Suprapubic skin (tissue), 4 donors: ENCODE measurements at regions not wholly inside any gene's neighbourhood (a gene's known extent, or its start where the extent isn't known, plus 50 kb on each side); places are given as distances from the start of the nearest gene placed in this dataset.

Source experiments
- DNase-seq, 2 donors: peaks; one replicate each; pipeline ENCODE4 v3.0.0-alpha.2; 2019; ENCODE audit warnings: low spot score in 2 of 2
- H3K27ac ChIP-seq: fragments of 200-600 bp; sonication (generic); one replicate; pipeline ENCODE4 v1.5.1; 2019
- H3K27me3 ChIP-seq: fragments of 200-600 bp; sonication (generic); one replicate; pipeline ENCODE4 v1.5.1; 2019
- H3K36me3 ChIP-seq: fragments of 200-600 bp; sonication (generic); one replicate; pipeline ENCODE4 v1.5.1; 2019
- H3K4me1 ChIP-seq: fragments of 200-600 bp; sonication (generic); one replicate; pipeline ENCODE4 v1.5.1; 2019
- H3K4me3 ChIP-seq: fragments of 200-600 bp; sonication (generic); one replicate; pipeline ENCODE4 v1.5.1; 2019; ENCODE audit warnings: mild to moderate bottlenecking
- H3K9me3 ChIP-seq: fragments of 200-600 bp; sonication (generic); one replicate; pipeline ENCODE4 v1.5.1; 2019
- CTCF ChIP-seq, 2 donors: fragments of 200-600 bp in 1 of 2; fragments of 450-650 bp in 1 of 2; sonication (generic) in 1 of 2; IDR thresholded peaks; one replicate each; pipeline ENCODE4 v1.5.1; 2016 to 2019; ENCODE audit warnings: antibody characterized with exemption in 2 of 2, mild to moderate bottlenecking in 1 of 2, moderate library complexity in 1 of 2
- EP300 ChIP-seq: sonication (generic); formaldehyde crosslinking; IDR thresholded peaks from one replicate; pipeline ENCODE4 v1.6.1; 2017; ENCODE audit warnings: antibody characterized with exemption
- POLR2A ChIP-seq, 2 donors: fragments of 450-650 bp; IDR thresholded peaks; one replicate each; pipeline ENCODE4 v1.6.1; 2017; ENCODE audit warnings: antibody characterized with exemption in 2 of 2, mild to moderate bottlenecking in 2 of 2, moderate library complexity in 2 of 2
- POLR2AphosphoS5 ChIP-seq, 3 donors: sonication (generic); formaldehyde crosslinking; IDR thresholded peaks; one replicate each; pipeline ENCODE4 v1.6.1; 2017; ENCODE audit warnings: antibody characterized with exemption in 3 of 3
- WGBS: methylation state at CpG from one replicate; pipeline ENCODE4 v1.1.5; 2018; 5-methylcytosine and 5-hydroxymethylcytosine counted together

GRCh38 chr21:32216293-32216692 is 62.6 kb downstream of the MIS18A start:
- Histone ChIP-seq H3K4me1 (no peaks in the 10 kb centered on the region), H3K27me3 (no peaks in the 10 kb centered on the region), H3K27ac (no peak overlapping the region), H3K4me3 (no peak overlapping the region), H3K36me3 (no peaks in the 10 kb centered on the region), H3K9me3 (no peaks in the 10 kb centered on the region)
- no peak for DNase-seq
- TF ChIP-seq CTCF (IDR thresholded peaks at IDR 0.05) (no peak), EP300 (no peak), POLR2AphosphoS5 (IDR thresholded peaks at IDR 0.05) (no peak), POLR2A (IDR thresholded peaks at IDR 0.05) (no peak)

GRCh38 chr21:32215306-32215685 is 63.6 kb downstream of the MIS18A start:
- no peaks in the 10 kb centered on the region for H3K27me3 ChIP-seq
- TF ChIP-seq POLR2A (IDR thresholded peaks at IDR 0.05) (no peak), POLR2AphosphoS5 (IDR thresholded peaks at IDR 0.05) (no peak), CTCF (IDR thresholded peaks at IDR 0.05) (no peak), EP300 (no peak)
- no peaks in the 10 kb centered on the region for H3K9me3 ChIP-seq
- H3K36me3 ChIP-seq: no peaks in the 10 kb centered on the region
- no peak overlapping the region for H3K4me3 ChIP-seq
- DNase-seq: no peak
- WGBS: 72% methylated on average over 5 of the region's 5 CpGs
- no peaks in the 10 kb centered on the region for H3K4me1 ChIP-seq
- H3K27ac ChIP-seq: no peak overlapping the region

GRCh38 chr21:32214654-32215305 is 64.1 kb downstream of the MIS18A start:
- no peak for DNase-seq
- TF ChIP-seq POLR2A (IDR thresholded peaks at IDR 0.05) (no peak), POLR2AphosphoS5 (IDR thresholded peaks at IDR 0.05) (no peak), EP300 (no peak), CTCF (IDR thresholded peaks at IDR 0.05) (no peak)
- H3K4me3 ChIP-seq: no peak overlapping the region
- H3K27ac ChIP-seq: no peak overlapping the region
- no peaks in the 10 kb centered on the region for H3K9me3 ChIP-seq
- no peaks in the 10 kb centered on the region for H3K36me3 ChIP-seq
- no peaks in the 10 kb centered on the region for H3K4me1 ChIP-seq
- WGBS: 71% methylated on average over 5 of the region's 5 CpGs
- H3K27me3 ChIP-seq: no peaks in the 10 kb centered on the region

- H3K9me3 ChIP-seq: no peaks in the 10 kb centered on the region
- WGBS: 83% methylated on average over 4 of the region's 4 CpGs
- DNase-seq: no peak
- no peaks in the 10 kb centered on the region for H3K4me1 ChIP-seq
- no peak overlapping the region for H3K27ac ChIP-seq
- H3K36me3 ChIP-seq: no peaks in the 10 kb centered on the region
- no peak for TF ChIP-seq EP300
- TF ChIP-seq CTCF (IDR thresholded peaks at IDR 0.05): no peak
- no peak for TF ChIP-seq POLR2A (IDR thresholded peaks at IDR 0.05)
- no peak for TF ChIP-seq POLR2AphosphoS5 (IDR thresholded peaks at IDR 0.05)
- no peaks in the 10 kb centered on the region for H3K27me3 ChIP-seq
- H3K4me3 ChIP-seq: no peak overlapping the region
Observed at GRCh38 chr21:32212116-32212515, 66.7 kb downstream of the MIS18A start.

- H3K27me3 ChIP-seq: no peaks in the 10 kb centered on the region
- 83% methylated on average over 3 of the region's 3 CpGs for WGBS
- H3K27ac ChIP-seq: no peak overlapping the region
- H3K36me3 ChIP-seq: no peaks in the 10 kb centered on the region
- TF ChIP-seq CTCF (IDR thresholded peaks at IDR 0.05) (no peak), POLR2A (IDR thresholded peaks at IDR 0.05) (no peak), POLR2AphosphoS5 (IDR thresholded peaks at IDR 0.05) (no peak), EP300 (no peak)
- no peaks in the 10 kb centered on the region for H3K9me3 ChIP-seq
- no peaks in the 10 kb centered on the region for H3K4me1 ChIP-seq
- no peak overlapping the region for H3K4me3 ChIP-seq
- peak in 1 of 2 donors; percentile 0 for DNase-seq
Observed at GRCh38 chr21:32211306-32211705, 67.5 kb downstream of the MIS18A start.
